Dedifferentiated amniotic fluid mesenchymal stem cell (primary cell): ENCODE measurements at regions not wholly inside any gene's neighbourhood (a gene's known extent, or its start where the extent isn't known, plus 50 kb on each side); places are given as distances from the start of the nearest gene placed in this dataset.
"Not testable (repeated sequence)": the region's sequence is repeated elsewhere in the genome, so short reads cannot be mapped to it uniquely, and the experiment has no call there.

ENCODE experiments used
- DNase-seq: peaks from one replicate; pipeline ENCODE4 v3.0.0-alpha.2; 2016; ENCODE audit errors: extremely low spot score

DNA sequence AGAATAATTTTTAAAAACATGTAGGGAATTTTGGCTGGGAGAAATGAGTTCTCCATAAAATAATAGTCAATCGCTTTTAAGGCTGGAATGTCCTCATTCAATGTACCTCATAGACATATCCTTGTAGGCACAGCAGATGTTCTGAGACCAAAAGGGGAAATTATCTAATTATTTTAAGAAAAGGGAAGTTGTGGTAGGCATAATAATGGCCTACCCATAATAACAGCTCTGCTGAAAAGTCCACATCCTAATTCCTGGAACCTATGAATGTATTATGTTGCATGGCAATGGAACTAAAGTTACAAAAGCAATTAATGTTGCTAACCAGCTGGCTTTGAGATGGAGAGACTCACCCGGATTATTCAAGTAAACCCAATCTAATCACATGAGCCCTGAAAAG, 216.1 kb downstream of the TRIM36 start:
- no peak for DNase-seq

DNA sequence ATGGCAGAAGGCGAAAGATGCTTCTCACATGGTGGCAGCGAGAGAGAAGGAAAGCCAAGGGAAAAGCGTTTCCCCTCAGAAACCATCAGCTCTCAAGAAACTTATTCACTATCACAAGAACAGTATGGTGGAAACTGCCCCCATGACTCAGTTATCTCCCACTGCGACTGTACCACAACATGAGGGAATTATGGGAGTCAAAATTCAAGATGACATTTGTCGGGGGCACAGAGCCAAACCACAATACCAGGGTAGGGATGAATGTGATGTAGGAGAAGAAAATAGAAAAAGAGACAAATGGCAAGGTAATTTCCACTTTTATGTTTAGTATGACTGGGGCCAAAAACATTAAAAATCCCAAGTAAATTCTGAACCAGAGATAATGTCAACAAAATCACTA, 216.8 kb downstream of the TRIM36 start:
- no peak for DNase-seq

DNA sequence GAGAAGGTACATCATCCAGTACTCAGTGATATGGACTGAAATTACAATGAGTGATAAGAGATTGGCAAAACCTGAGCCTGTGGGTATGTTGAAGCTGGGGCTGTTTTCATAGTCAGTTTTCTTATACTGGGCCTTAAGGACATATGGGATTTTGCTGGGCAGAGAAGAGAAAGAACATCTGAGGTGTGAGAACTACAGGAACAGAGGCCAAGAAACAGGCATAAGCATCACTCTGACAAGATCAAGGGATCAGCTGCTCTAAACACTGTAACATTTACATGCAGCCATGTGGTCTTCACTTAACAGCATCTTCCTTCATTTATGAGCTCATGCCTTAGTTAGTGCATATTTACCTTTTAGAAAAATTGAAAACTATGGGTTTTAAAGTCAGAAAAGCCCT, 220.0 kb downstream of the TRIM36 start:
- DNase-seq = no peak

DNA sequence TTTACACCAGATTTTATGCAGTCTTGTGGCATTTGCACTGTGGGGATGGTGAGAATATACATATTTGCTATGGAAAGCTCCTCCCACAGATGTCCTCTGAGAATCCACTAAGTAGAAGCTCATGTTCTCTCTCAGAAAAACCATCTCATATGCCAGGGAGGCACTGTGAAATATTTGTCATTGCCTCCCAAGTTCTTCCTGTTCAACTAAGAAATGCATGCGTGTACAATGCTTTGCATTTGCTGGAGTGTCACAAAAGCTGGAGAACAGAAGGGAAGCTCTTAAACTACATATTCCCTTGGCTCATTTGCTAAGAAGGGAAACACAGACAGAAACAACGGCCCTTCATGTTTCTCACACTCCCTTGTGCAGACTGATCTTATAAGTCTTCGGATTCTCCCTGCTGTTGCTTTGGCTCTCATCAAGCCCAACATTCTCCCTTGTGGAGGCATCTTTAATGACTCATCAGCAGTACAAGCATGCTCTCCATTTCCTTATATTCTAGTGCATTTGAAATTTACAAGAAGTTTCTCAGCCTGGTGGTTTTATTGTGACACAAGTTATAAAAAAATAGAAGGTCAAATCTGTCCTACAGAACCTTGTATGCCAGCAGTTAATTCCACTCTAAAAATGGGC, 220.6 kb downstream of the TRIM36 start:
- no peak for DNase-seq

DNA sequence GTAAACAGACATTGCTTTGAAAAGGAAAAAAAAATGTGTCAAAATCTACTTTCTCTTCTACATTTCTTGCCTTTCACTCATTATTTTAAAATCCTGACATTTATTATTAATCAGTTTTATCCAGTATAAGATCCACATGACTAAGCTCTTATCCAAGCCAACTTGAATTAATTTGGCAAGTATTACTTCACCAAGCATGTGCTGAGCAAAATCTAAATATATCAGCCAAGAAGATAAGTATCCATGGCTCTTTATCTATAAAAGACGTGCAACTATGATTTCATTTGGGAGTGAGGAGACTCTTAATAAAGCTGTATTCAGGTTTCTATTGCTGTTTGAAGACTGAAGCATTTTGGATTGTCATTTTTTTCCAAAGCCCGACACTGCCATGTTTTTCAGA, 221.3 kb downstream of the TRIM36 start:
- no peak for DNase-seq

DNA sequence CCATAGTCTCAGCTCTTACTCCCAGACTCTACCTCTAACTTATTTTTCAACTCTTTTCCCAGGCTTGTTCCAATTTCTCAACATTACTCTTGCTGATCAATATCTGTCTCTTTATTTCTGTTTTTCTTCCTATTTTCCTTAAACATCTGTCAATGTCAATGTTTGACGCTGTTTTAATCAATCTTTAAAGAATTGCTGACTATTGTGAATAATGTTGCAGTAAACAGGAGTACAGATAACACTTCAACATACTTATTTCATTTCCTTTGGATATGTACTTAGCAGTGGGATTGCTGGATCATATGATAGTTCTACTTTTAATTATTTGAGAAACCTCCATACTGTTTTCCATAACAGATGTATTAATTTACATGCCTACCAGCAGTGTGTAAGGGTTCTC, 229.0 kb downstream of the TRIM36 start:
- DNase-seq = no peak

DNA sequence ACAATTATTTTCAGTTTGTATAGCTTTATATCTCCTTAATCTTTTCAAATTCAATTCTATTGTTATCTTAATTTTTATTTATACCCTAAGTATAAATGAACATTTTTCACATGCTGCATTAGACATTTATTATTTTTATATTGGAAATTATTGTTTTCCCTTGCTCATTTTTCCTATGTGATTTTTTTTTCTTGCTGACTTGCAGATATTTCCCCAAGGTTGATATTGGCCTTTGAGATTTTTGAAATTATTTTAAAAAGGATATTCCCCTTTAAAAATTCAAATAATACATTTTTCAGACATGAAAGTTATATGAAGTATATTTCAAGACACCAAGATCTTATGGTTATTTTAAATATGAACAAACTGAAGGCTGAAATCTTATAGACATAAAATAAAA, 234.2 kb downstream of the TRIM36 start:
- no peak for DNase-seq

DNA sequence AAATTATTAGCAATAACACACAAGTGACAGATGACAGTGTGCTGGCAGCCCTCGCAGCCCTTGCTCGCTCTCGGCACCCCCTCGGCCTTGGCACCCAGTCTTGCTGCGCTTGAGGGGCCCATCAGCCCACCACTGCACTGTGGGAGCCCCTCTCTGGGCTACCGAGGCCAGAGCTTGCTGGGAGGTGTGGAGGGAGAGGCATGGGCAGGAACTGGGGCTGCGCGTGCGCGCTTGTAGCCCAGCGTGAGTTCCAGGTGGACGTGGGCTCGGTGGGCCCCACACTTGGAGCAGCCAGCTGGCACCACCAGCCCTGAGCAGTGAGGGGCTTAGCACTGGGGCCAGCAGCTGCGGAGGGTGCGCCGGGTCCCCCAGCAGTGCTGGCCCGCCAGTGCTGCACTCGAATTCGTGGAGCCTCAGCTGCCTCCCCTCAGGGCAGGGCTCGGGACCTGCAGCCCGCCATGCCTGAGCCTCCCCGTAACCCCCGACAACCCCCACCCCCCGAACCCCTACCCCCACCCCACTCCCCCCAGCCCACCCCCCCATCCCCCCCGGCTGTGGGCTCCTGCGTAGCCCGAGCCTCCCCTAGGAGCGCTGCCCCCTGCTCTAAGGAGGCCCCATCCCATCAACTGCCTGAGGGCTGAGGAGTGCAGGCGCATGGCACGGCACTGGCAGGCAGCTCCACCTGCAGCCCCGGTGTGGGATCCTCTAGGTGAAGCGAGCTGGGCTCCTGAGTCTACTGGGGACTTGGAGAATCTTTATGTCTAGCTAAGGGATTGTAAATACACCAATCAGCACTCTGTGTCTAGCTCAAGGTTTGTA, 240.9 kb downstream of the TRIM36 start:
- no peak for DNase-seq

DNA sequence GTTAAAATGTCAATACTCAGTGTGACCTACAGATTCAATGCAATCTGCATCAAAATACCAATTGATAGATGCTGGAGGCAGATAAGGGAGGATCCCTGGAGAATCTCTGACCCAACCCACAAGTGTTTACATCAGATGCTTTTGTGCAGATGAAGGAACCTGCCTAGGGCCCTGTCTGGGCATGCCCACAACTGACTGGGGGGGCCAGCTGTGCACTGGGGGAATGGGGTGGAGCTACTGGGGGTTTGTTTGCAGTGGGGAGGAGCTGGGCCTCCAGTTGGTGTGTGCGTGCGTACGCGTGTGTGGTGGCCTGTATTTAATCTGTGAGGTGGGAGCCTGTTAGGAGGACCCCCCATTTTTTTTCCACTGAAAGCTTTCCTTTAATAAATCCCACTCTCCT, 244.9 kb downstream of the TRIM36 start:
- DNase-seq = no peak

DNA sequence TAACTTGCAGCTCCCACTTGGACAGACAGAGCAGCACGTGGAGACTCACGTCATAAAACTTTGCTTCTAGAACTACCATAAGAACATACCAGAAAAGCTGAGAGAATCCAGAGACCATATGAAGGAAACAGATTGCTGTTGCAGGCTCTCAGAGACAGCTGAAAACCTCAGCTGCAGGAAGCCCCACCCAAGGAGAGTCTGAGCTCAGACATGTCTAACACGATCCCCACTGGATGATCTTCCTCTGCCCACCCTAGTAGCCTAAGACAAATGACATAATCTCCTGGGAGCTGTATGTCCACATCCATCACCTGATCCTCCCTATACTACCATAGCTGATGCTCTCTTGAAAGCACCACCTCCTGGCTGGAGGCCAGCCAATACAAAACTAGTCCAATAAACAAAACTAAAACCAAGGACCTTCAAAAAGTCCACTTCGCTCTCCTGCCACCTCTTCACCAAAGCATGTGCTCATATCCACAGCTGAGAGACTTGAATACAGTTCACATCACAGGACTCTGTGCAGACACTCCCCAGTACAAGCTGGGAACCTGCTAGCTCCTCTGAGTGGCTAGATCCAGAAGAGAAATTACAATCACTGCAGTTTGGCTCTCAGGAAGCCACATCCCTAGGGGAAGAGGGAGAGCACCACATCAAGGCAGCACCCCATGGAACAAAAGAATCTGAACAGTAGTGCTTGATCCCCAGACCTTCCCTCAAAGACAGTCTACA, 257.4 kb downstream of the TRIM36 start:
- DNase-seq = no peak

DNA sequence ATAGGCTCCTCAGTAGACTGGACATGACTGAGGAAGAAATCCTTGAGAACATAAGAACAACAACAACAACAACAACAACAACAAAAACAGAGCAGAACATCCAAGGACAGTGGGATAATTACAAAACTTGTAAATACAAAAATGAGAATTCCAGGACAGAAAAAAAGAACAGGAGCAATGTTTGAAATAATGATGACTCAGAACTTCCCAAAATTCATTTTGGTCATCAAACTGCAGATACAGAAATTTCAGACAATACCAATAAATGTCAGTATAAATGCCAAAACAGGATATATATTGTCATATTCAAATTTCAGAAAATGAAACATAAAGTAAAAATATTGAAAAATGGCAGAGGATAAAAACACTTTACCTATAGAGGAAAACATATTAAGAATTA, 259.0 kb downstream of the TRIM36 start:
- DNase-seq = no peak

DNA sequence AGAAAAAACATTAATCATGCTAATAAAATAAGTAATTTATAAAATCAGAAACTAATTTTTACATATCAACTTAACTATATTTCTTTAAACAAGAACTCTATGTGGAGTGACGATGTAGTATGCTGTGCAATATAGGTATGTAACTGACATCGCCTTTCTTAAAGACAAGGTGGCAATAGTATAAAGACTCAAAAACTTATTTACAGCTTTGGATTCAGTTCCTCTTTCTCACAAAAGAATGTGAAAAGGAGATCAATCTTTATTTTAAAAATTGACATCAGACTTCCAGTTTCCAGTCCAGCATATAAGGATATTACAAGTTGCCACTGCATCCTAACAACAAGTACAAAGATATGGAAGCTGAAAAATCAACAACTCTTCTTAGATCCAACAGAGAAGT, 260.3 kb downstream of the TRIM36 start:
- no peak for DNase-seq

DNA sequence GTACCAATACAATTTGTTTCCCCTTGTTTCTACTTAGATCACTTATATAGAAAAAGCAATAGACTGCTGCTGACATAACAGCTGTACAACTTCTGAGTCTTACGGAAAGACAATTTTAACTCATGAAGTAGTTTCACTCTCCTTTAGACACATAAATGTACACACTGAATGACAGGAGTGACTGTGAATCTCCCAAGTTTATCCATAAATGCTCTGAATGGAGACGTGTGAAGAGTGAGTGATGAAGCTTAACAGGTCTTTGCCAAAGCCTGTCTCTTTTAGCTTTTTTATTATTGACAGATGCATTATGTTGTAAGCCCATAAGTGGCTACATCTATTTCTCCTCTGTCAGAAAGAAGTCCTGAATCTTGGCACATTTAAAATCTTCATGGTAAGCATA, 265.9 kb downstream of the TRIM36 start:
- DNase-seq = no peak

DNA sequence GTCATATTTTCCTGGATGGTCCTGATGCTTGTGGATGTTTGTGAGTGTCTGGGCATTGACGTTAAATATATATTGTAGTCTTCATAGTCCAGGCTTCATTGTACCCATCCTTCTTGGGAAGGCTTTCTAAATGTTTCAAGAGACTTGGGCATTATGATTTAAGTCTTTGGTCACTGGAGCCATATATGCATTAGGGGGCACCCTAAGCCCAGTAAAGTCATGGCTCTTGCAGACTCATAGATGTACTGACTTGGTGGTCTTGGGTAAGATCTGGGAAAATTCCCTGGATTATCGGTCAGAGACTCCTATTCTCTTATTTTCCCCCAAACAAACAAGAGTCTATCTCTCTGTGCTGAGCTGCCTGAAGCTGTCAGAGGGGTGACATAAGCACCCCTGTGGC, 271.1 kb downstream of the TRIM36 start:
- DNase-seq = no peak

DNA sequence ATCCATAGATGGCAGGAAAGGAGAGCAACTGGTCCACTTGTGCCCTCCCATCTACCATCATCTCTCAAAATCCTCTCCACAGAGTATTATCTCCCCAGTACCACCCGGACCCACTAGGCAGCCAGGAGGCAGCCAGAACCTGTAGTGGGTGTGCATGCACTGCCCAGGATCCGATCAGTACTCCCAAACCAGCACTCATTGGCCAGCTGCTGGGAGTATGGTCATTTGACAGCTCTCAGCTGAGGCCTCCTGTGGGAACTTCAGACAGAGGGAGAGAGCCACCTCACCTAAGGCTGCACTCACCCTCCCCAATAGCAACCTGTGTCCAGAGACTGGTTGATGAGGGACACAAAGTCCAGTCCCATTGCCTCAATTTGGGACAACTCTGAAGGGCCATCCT, 286.0 kb downstream of the TRIM36 start:
- DNase-seq = no peak

DNA sequence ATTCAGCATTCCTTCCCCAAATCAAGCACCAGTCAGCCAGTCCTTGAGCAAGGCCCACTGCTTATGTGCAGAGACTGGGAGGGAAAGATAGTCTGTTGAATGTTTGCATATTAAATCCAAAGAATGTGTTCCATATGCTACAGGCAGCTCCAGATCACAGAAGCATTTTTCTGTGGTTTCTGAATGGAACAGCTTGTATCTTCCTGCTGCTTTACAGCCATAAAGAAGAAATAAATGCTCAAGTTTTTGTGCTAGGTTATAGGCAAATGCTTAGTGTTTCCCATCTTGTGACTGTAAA, 310.3 kb downstream of the TRIM36 start:
- no peak for DNase-seq

DNA sequence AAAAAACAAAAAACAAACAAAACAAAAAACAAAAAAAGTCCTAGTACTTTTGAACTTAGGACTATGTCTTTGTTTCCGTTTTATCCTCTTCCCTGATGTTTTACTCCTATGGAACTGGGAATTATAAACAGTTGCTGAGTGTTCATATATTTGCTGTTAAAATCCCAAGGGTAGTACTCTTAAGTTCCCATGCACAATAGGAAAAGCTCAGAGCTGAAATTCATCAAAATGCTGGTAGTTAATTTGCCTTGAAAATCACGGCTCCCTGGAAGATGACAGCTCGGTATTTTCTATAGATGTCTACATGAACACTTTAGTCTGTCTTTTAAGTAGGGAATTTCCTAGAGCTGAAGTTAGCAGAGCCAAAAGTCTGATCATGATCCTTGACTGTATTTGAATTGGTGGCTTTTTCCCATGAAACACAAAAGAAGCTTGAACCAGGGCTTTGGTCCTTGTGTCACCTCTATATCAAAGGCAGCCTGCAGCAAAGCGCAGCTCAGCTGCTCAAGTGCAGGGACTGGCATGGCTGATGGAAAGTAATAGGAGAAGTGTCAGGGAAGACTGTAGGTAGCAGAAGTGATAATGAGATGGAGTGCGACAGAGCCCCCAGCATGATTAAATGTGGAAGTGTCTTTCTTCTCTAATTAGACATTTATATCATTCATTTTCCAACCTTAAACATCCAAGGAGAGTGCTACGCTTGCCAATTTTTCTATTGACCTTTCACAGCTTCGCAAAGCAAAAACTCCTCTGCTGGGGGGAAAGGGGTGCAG, 310.9 kb downstream of the TRIM36 start:
- DNase-seq = no peak

DNA sequence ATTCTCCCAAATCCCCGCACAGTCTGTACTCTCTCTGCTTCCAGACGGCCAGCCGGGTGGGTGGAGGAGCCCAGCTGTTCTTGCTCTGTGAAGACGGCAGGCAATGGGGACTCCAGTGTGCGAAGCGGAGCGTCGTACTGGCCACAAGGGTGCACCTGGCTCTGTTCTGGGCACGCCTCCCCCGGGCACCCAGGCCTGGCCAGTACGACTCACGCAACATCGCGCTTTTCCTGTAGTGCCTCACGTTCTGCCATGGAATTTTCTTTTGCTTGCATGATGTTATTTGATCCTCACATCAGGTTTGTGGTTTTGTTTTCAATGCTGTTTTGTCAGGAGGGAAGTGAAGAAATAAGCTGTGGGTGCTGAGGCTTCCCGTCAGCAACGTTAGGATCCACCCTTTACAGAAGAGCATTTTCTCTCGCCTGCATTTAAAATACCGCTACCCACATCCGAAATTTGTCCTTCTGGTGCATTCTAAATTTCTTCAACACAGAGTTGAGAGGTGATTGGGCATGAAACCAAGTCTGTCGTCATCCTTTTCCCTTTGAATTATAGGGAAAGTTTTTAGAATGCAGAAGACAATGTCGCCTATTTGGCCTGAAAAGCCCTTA, 311.7 kb downstream of the TRIM36 start:
- DNase-seq = peak; percentile 25

DNA sequence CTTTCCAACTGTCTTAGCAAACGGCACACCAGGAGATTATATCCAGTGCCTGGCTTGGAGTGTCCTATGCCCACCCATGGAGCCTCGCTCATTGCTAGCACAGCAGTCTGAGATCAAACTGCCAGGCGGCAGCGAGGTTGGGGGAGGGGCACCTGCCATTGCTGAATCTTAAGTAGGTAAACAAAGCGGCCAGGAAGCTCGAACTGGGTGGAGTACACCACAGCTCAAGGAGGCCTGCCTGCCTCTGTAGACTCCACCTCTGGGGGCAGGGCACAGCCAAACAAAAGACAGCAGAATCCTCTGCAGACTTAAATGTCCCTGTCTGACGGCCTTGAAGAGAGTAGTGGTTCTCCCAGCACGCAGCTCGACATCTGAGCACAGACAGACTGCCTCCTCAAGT, 325.0 kb downstream of the TRIM36 start:
- DNase-seq = not testable (repeated sequence)

DNA sequence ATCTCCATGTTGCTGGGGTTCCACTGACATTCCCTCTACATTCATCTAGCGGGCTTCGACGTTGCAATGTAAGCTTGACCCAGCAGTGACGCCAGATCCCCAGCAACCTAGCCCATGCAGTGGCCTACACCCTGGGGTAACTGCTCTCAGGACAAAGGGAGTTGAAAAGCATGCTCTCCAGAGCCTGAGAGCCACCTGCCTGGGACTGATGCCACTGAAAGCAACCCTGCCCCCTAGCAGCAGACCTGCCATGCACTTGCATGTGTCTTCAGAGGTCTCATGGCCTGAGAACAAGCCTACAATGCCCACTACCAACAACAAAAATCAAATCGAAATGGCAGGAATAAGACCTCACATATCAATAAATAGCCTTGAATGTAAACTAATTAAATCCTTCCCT, 330.3 kb downstream of the TRIM36 start:
- DNase-seq = no peak

DNA sequence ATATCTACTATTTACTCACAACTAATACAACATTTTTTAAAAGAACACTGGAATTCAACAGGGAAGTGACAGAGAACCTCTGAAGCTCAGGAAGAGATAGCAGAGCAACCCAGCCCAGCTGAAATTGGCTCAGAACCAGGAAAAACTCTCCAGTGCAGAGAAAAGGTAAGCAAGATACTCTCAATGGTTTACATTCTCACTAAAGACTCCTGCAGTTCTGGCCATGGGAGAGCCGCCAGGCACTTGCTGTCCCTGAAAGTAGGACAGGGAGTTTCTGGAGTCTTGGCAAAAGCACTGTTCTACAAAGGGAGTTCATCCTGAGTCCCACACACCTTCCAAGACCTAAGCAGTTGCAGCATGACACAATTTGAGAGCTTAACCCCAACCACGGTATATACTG, 330.8 kb downstream of the TRIM36 start:
- DNase-seq = no peak

DNA sequence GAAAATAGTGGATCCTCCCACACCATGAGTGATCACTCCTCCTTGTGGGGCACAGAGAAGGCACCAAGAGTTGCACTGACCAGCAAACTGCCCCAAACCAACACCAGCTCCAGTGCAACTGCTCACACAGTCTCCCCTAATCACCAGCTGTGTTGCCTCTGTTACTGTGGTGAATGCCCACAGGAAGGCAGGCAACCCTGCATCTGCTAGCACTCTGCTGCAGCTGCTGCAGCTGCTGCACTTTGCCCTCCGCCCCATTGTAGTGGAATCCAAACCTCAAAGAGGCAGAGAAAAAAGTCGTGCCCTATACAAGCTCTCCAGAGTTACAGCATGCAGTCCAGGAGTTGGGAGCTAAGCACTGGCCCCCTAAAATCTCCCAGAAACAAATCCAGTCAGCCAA, 339.6 kb downstream of the TRIM36 start:
- no peak for DNase-seq
